NAMALWA (cell line): ENCODE measurements at regions not wholly inside any gene's neighbourhood (a gene's known extent, or its start where the extent isn't known, plus 50 kb on each side); places are given as distances from the start of the nearest gene placed in this dataset.
"Not testable (repeated sequence)": the region's sequence is repeated elsewhere in the genome, so short reads cannot be mapped to it uniquely, and the experiment has no call there.

Source experiments
- DNase-seq: peaks from one replicate; pipeline ENCODE4 v3.0.0-alpha.2; 2015; ENCODE audit warnings: low spot score

GRCh38 chr20:26373066-26373465 is 676.4 kb upstream of the ZNF337 start:
- not testable (repeated sequence) for DNase-seq

- DNase-seq, result no peak
Observed at GRCh38 chr20:26354511-26354910, 657.9 kb upstream of the ZNF337 start.

- no peak for DNase-seq
Observed at GRCh38 chr20:26347396-26347795, 650.7 kb upstream of the ZNF337 start.

GRCh38 chr20:26340460-26341065 is 643.9 kb upstream of the ZNF337 start:
- DNase-seq, result not testable (repeated sequence)

- no peak for DNase-seq
Observed at GRCh38 chr20:26324177-26324576, 627.5 kb upstream of the ZNF337 start.

- no peak for DNase-seq
Observed at GRCh38 chr20:26315054-26315453, 618.4 kb upstream of the ZNF337 start.

GRCh38 chr20:26309720-26310119 is 613.1 kb upstream of the ZNF337 start:
- DNase-seq, result not testable (repeated sequence)

GRCh38 chr20:26308961-26309360 is 612.3 kb upstream of the ZNF337 start:
- DNase-seq, result no peak

GRCh38 chr20:26295006-26295405 is 598.4 kb upstream of the ZNF337 start:
- no peak for DNase-seq

GRCh38 chr20:26288379-26289061 is 591.9 kb upstream of the ZNF337 start:
- not testable (repeated sequence) for DNase-seq

GRCh38 chr20:26279238-26279637 is 582.6 kb upstream of the ZNF337 start:
- no peak for DNase-seq

- no peak for DNase-seq
Observed at GRCh38 chr20:26277339-26277738, 580.7 kb upstream of the ZNF337 start.

GRCh38 chr20:26276554-26277210 is 580.0 kb upstream of the ZNF337 start:
- DNase-seq, result no peak

- not testable (repeated sequence) for DNase-seq
Observed at GRCh38 chr20:26268762-26269161, 572.1 kb upstream of the ZNF337 start.

- DNase-seq, result not testable (repeated sequence)
Observed at GRCh38 chr20:26260925-26261324, 564.3 kb upstream of the ZNF337 start.

- not testable (repeated sequence) for DNase-seq
Observed at GRCh38 chr20:26252311-26252975, 555.8 kb upstream of the ZNF337 start.

GRCh38 chr20:26251376-26251775 is 554.7 kb upstream of the ZNF337 start:
- not testable (repeated sequence) for DNase-seq

- not testable (repeated sequence) for DNase-seq
Observed at GRCh38 chr20:26250249-26251114, 553.8 kb upstream of the ZNF337 start.

- DNase-seq, result no peak
Observed at GRCh38 chr20:26243731-26244130, 547.1 kb upstream of the ZNF337 start.

- not testable (repeated sequence) for DNase-seq
Observed at GRCh38 chr20:26220609-26221008, 524.0 kb upstream of the ZNF337 start.

- DNase-seq, result not testable (repeated sequence)
Observed at GRCh38 chr20:26219546-26219945, 522.9 kb upstream of the ZNF337 start.

GRCh38 chr20:26218301-26218700 is 521.6 kb upstream of the ZNF337 start:
- no peak for DNase-seq
